ENCODE measurements at regions not wholly inside any gene's neighbourhood (a gene's known extent, or its start where the extent isn't known, plus 50 kb on each side); places are given as distances from the start of the nearest gene placed in this dataset.

- TF ChIP-seq ELK1 (IDR thresholded peaks at IDR 0.05; ENCODE audit: borderline replicate concordance, low read depth, low read length) (no peak), CTCF (conservative IDR thresholded peaks at IDR 0.05; ENCODE audit: low read depth, low read length) (no peak), POLR2A (IDR thresholded peaks at IDR 0.05; ENCODE audit: low read depth, low read length) (no peak), MXI1 (IDR thresholded peaks at IDR 0.05; ENCODE audit: borderline replicate concordance, low read depth, low read length) (no peak), USF2 (IDR thresholded peaks at IDR 0.05; ENCODE audit: low read depth, low read length) (no peak), MAFK (IDR thresholded peaks at IDR 0.05; ENCODE audit: low read depth, low read length) (no peak), RCOR1 (IDR thresholded peaks at IDR 0.05; ENCODE audit: insufficient replicate concordance, low read length) (no peak), CHD1 (IDR thresholded peaks at IDR 0.05; ENCODE audit: low read depth, low read length) (no peak), SMC3 (IDR thresholded peaks at IDR 0.05; ENCODE audit: low read depth, low read length) (no peak)
Observed at GRCh38 chr2:62567669-62568068, 61.7 kb upstream of the TMEM17 start.

Data from IMR-90 (cell line).